SK-N-MC (cell line): ENCODE measurements at regions not wholly inside any gene's neighbourhood (a gene's known extent, or its start where the extent isn't known, plus 50 kb on each side); places are given as distances from the start of the nearest gene placed in this dataset.

Source experiments
- EZH2 ChIP-seq: fragments of 200-600 bp; sonication (generic); IDR thresholded peaks from one replicate; pipeline ENCODE4 v1.6.1; 2017; ENCODE audit warnings: antibody characterized with exemption
- POLR2AphosphoS5 ChIP-seq: IDR thresholded peaks from 2 replicates; pipeline ENCODE4 v1.6.1; 2012; ENCODE audit warnings: mild to moderate bottlenecking, low read depth, low read length, borderline replicate concordance

DNA sequence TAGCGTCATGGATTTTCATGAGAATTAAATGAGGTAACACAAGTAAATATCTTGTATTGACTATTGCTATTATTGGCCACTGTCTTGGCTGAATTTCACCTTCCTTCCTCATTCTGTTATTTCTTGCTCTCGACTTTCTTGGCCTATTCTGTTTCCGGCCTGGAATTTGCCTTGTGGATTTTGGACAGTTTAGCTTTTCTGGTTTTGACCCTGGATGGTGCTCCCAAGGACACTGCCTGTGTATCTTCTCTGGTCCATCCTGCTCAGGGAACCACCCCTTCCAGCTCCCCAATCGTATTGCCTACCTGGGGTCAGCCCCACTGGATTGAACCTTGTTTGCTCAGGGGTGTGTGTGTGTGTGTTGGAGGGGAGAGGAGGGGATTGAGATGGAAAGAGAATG lies 376.2 kb upstream of the C2CD4B start:
- TF ChIP-seq EZH2 = no peak
- no peak for TF ChIP-seq POLR2AphosphoS5
